HG03439 (cell line): ENCODE measurements at regions not wholly inside any gene's neighbourhood (a gene's known extent, or its start where the extent isn't known, plus 50 kb on each side); places are given as distances from the start of the nearest gene placed in this dataset.

Source experiments
- ATAC-seq: cut with Tn5 transposase; IDR thresholded peaks from one replicate; pipeline ENCODE4 v1.9.1; 2021; ENCODE audit warnings: mild to moderate bottlenecking, moderate library complexity; ENCODE audit not compliant: unreplicated experiment

- ATAC-seq = no peak
Observed at GRCh38 chr6:43970913-43971775, 156.1 kb downstream of the MRPL14 start.

- no peak for ATAC-seq
Observed at GRCh38 chr6:43970068-43970912, 157.0 kb downstream of the MRPL14 start.

- ATAC-seq = no peak
Observed at GRCh38 chr6:43969158-43969981, 157.9 kb downstream of the MRPL14 start.

GRCh38 chr6:43968110-43968965 lies 158.9 kb downstream of the MRPL14 start:
- ATAC-seq = no peak

GRCh38 chr6:43967719-43968091 lies 159.5 kb downstream of the MRPL14 start:
- no peak for ATAC-seq

GRCh38 chr6:43966853-43967718 lies 160.2 kb downstream of the MRPL14 start:
- ATAC-seq = no peak

- no peak for ATAC-seq
Observed at GRCh38 chr6:43966374-43966658, 160.9 kb downstream of the MRPL14 start.

GRCh38 chr6:43965628-43966373 lies 161.5 kb downstream of the MRPL14 start:
- ATAC-seq = no peak

- no peak for ATAC-seq
Observed at GRCh38 chr6:43964659-43965570, 162.3 kb downstream of the MRPL14 start.

- no peak for ATAC-seq
Observed at GRCh38 chr6:43963877-43964658, 163.2 kb downstream of the MRPL14 start.

- ATAC-seq = no peak
Observed at GRCh38 chr6:43963203-43963602, 164.0 kb downstream of the MRPL14 start.

GRCh38 chr6:43962458-43962857 lies 164.8 kb downstream of the MRPL14 start:
- no peak for ATAC-seq

- no peak for ATAC-seq
Observed at GRCh38 chr6:43957273-43957672, 170.0 kb downstream of the MRPL14 start.

- no peak for ATAC-seq
Observed at GRCh38 chr6:43956478-43956877, 170.8 kb downstream of the MRPL14 start.

- ATAC-seq = no peak
Observed at GRCh38 chr6:43954311-43955131, 172.7 kb downstream of the MRPL14 start.

- no peak for ATAC-seq
Observed at GRCh38 chr6:43953794-43954310, 173.4 kb downstream of the MRPL14 start.
